Activated naive CD8-positive, alpha-beta T cell treated with anti-CD3 and anti-CD28 coated beads for 36 hours (primary cell): ENCODE measurements at regions not wholly inside any gene's neighbourhood (a gene's known extent, or its start where the extent isn't known, plus 50 kb on each side); places are given as distances from the start of the nearest gene placed in this dataset.
"Not testable (repeated sequence)": the region's sequence is repeated elsewhere in the genome, so short reads cannot be mapped to it uniquely, and the experiment has no call there.

Source experiments
- DNase-seq: peaks from one replicate; pipeline ENCODE4 v3.0.0; 2021
- H3K27ac Mint-ChIP-seq: one replicate; pipeline ENCODE4 v1.8.0; 2022; ENCODE audit warnings: mild to moderate bottlenecking, moderate library complexity, mixed read lengths
- H3K27me3 Mint-ChIP-seq: one replicate; pipeline ENCODE4 v1.8.0; 2022; ENCODE audit warnings: mild to moderate bottlenecking, mixed read lengths
- H3K36me3 Mint-ChIP-seq: one replicate; pipeline ENCODE4 v1.8.0; 2021; ENCODE audit warnings: mild to moderate bottlenecking, mixed read lengths
- H3K4me1 Mint-ChIP-seq: one replicate; pipeline ENCODE4 v1.8.0; 2021; ENCODE audit warnings: mixed read lengths
- H3K4me3 Mint-ChIP-seq: one replicate; pipeline ENCODE4 v1.8.0; 2022; ENCODE audit warnings: mild to moderate bottlenecking, moderate library complexity, mixed read lengths
- H3K9me3 Mint-ChIP-seq: one replicate; pipeline ENCODE4 v1.8.0; 2022; ENCODE audit warnings: mixed read lengths

DNA sequence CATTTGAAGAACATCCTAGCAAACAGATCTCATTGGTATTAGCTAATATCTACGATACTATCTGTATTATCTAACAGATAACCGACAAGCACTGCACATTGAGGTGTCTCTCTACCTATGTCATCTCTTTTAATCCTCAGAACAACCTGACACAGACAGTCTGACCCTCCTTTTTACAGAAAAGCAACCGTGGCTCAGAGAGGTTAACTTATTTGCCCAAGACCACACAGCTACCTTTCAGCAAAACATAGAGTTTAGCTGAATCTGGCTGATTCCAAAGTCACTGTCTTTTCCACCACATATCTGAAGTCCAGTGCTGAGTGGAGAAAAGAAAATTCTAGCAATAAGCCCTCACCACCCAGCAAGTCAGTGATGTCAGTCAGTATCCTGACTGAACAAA lies 358.7 kb upstream of the JARID2 start:
- no peak overlapping the region for H3K4me3 Mint-ChIP-seq
- DNase-seq: no peak
- no peaks in the 10 kb centered on the region for H3K27me3 Mint-ChIP-seq
- no peaks in the 10 kb centered on the region for H3K36me3 Mint-ChIP-seq
- H3K9me3 Mint-ChIP-seq: no peaks in the 10 kb centered on the region
- H3K27ac Mint-ChIP-seq: no peak overlapping the region
- H3K4me1 Mint-ChIP-seq: peaks cover 3% of the 10 kb centered on the region

DNA sequence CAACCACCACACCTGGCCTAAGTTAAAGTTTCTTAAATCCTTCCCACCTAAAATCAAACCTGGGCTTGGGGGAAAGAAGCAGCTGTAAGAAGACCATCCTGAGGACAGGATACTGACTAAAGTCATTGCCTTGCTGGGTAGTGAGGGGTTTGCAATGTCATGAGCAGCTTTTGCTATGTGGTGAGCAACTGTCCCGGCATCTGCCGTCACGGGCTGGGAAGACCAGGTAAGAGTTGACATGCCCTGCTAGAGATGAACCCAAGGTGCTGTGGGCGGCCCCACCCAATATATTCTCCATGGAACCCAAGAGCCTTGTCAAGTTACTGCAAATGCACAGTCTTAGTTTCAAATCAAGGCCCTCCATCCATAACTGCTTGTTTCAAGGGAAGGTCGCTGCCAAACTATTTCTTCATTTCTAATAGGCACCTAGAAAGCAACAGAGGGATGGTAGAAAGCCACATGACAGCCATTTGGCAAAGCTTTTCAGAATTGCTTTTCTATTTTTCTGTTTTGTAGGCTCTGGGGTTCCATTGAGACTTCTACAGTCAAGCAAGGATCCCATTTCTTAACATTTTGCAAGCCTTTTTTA lies 357.8 kb upstream of the JARID2 start:
- Mint-ChIP-seq H3K4me3 (no peak overlapping the region), H3K4me1 (no peaks in the 10 kb centered on the region), H3K27ac (no peak overlapping the region), H3K36me3 (no peaks in the 10 kb centered on the region), H3K9me3 (no peaks in the 10 kb centered on the region), H3K27me3 (no peaks in the 10 kb centered on the region)
- no peak for DNase-seq

DNA sequence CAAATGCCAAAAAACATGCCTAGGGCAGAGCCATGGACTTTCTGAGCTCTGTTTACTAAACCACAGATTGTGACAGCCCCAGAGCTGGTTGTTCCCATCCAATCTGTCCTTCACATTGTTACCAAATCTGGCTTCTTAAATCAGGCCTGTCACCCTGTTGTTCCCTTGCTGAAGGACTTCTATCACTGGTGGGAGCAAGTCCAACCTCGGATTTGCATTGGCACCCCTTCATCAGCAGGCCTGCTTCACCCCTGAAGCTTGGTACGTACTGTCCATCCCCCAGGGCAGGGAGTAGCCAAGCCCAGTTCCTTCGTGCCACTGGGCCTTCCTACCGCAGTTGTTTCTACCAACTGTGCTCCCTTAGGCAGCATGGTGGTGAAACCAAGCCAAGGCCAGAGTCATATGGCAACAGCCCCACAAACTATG lies 357.3 kb upstream of the JARID2 start:
- H3K9me3 Mint-ChIP-seq: peaks cover under 1% of the 10 kb centered on the region
- H3K4me1 Mint-ChIP-seq: no peaks in the 10 kb centered on the region
- H3K27me3 Mint-ChIP-seq: no peaks in the 10 kb centered on the region
- H3K27ac Mint-ChIP-seq: no peak overlapping the region
- no peaks in the 10 kb centered on the region for H3K36me3 Mint-ChIP-seq
- DNase-seq: no peak
- no peak overlapping the region for H3K4me3 Mint-ChIP-seq

DNA sequence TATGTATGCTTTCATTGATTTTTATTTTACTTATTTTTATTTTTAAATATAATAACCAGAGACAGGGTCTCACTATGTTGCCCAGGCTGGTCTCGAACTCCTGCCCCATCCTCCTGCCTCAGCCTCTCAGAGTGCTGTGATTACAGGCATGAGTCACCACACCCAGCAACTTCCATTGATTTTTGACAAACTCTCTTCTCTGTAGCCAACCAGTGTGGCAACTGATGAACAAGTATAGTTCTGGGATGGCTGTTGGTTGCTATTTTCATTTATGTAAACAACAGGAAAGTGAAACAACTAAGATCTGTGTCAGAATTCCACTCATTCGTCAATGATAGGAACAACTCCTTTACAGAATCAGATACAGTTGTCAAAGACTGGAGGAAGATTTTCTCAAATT lies 356.7 kb upstream of the JARID2 start:
- H3K4me3 Mint-ChIP-seq: no peak overlapping the region
- peaks cover 2% of the 10 kb centered on the region for H3K9me3 Mint-ChIP-seq
- H3K27me3 Mint-ChIP-seq: no peaks in the 10 kb centered on the region
- H3K36me3 Mint-ChIP-seq: no peaks in the 10 kb centered on the region
- H3K27ac Mint-ChIP-seq: no peak overlapping the region
- H3K4me1 Mint-ChIP-seq: no peaks in the 10 kb centered on the region
- no peak for DNase-seq

DNA sequence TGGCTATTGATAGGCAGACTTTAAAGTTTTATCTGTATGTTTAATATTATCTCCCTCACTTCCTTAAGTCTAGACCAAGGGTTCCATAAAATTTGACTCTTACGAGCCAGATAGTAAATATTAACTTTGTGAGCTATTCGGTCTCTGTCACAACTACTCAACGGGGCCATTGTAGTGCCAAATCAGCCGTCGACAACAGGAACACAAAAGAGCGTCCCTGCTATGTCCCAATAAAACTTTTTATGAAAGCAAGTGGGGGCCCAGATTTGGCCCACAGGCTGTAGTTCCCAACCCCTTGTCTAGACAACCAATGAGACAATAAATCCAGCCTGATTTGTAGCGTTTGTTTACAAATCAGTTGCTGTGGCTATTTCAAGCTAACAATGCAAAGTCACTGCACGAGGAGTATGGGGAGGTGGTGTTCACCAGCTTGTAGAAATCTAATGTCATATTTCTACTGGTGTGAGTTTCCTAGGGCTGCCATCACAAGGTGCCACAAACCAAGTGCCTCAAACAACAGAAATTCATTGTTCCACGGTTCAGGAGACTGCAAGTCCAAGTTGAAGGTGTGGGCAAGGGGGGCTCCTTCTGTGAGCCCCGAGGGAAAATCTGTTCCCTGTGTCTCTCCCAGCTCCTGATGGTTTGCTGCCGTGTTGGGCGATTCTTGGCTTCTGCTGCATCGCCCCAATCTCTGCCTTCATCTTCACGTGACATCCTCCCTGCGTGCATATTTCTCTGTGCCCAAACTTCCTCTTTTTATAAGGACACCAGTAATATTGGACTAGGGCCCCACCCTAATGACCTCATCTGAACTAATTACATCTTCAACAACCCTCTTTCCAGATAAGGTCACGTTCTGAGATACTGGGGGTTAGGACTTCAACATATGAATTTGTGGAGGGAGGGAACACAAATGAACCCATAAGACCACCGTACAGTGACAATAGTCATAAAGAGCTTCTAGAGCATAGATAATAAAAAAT lies 356.0 kb upstream of the JARID2 start:
- Mint-ChIP-seq H3K36me3 (no peaks in the 10 kb centered on the region), H3K4me3 (no peak overlapping the region), H3K27me3 (no peaks in the 10 kb centered on the region), H3K4me1 (no peaks in the 10 kb centered on the region), H3K9me3 (peaks cover 2% of the 10 kb centered on the region), H3K27ac (no peak overlapping the region)
- no peak for DNase-seq

GRCh38 chr6:14891820-14892375 lies 354.0 kb upstream of the JARID2 start:
- not testable (repeated sequence) for H3K27ac Mint-ChIP-seq, DNase-seq, H3K9me3 Mint-ChIP-seq, H3K4me1 Mint-ChIP-seq, H3K4me3 Mint-ChIP-seq, H3K36me3 Mint-ChIP-seq, H3K27me3 Mint-ChIP-seq

DNA sequence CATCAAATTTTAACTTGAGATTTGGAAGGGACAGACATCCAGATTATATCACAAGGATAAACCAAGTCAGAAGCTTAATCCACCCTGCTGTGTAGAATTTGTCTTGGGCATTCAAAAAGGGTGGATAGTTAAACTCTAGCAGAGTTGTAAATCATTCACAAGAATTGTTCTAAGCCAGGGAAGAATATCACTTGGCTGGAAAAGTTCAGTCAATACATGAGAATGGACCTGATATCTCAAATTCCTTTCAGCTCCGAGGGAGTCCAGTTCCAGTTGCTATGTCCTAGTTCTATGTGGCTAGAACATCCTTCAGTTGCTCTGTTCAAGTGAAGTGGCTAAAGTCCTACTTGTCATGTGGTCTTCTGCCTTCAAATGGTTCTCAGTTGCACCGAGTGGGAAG lies 351.8 kb upstream of the JARID2 start:
- peaks cover 1% of the 10 kb centered on the region for H3K36me3 Mint-ChIP-seq
- peaks cover 5% of the 10 kb centered on the region for H3K4me1 Mint-ChIP-seq
- no peak overlapping the region for H3K4me3 Mint-ChIP-seq
- peaks cover 2% of the 10 kb centered on the region for H3K9me3 Mint-ChIP-seq
- H3K27me3 Mint-ChIP-seq: no peaks in the 10 kb centered on the region
- no peak overlapping the region for H3K27ac Mint-ChIP-seq
- no peak for DNase-seq

DNA sequence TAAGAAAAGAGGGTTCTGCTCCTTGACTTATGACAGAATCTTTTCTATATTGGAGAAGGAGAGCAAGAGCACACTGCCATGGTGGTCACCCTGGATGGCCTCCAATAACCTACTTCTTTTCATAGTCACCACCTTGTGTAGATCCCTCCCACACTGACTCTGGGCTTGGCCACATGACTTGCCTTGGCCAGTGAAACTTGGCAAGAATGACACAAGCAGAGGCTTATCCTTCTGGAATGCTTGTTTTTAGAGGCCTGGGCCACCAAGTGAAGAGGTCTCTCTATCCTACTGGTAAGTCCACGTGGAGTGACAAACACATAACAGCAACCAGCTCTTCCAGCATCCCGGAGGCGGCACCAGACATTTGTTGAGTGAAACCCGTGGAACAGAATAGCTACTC lies 349.4 kb upstream of the JARID2 start:
- peaks cover 5% of the 10 kb centered on the region for H3K4me1 Mint-ChIP-seq
- peaks cover 2% of the 10 kb centered on the region for H3K9me3 Mint-ChIP-seq
- H3K27ac Mint-ChIP-seq: no peak overlapping the region
- peaks cover 1% of the 10 kb centered on the region for H3K36me3 Mint-ChIP-seq
- no peak overlapping the region for H3K4me3 Mint-ChIP-seq
- H3K27me3 Mint-ChIP-seq: no peaks in the 10 kb centered on the region
- no peak for DNase-seq

GRCh38 chr6:14897831-14898230 lies 348.0 kb upstream of the JARID2 start:
- no peak overlapping the region for H3K27ac Mint-ChIP-seq

DNA sequence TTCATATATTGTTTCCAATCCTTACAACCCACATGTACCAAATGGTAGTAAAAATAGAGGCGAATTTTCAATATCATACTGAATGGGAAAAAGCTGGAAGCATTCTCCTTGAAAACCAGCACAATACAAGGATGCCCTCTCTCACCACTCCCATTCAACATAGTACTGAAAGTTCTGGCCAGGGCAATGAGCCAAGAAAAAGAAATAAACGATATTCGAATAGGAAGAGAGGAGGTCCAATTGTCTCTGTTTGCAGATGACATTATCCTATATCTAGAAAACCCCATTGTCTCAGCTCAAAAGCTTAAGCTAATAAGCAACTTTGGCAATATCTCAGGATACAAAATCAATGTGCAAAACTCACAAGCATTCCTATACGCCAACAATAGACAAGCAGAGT lies 346.4 kb upstream of the JARID2 start:
- not testable (repeated sequence) for H3K27me3 Mint-ChIP-seq, H3K4me3 Mint-ChIP-seq, H3K27ac Mint-ChIP-seq, H3K9me3 Mint-ChIP-seq, DNase-seq, H3K36me3 Mint-ChIP-seq
- peaks cover 14% of the 10 kb centered on the region for H3K4me1 Mint-ChIP-seq

More at GRCh38 chr6:14897831-14898230, 348.0 kb upstream of the JARID2 start:
- H3K9me3 Mint-ChIP-seq: peaks cover 2% of the 10 kb centered on the region
- H3K36me3 Mint-ChIP-seq: peaks cover 1% of the 10 kb centered on the region
- DNase-seq: no peak
- no peaks in the 10 kb centered on the region for H3K27me3 Mint-ChIP-seq
- H3K4me1 Mint-ChIP-seq: peaks cover 5% of the 10 kb centered on the region
- no peak overlapping the region for H3K4me3 Mint-ChIP-seq

GRCh38 chr6:14900919-14901318 lies 344.9 kb upstream of the JARID2 start:
- peaks cover 14% of the 10 kb centered on the region for H3K4me1 Mint-ChIP-seq
- H3K27ac Mint-ChIP-seq: no peak overlapping the region
- H3K4me3 Mint-ChIP-seq: no peak overlapping the region
- H3K36me3 Mint-ChIP-seq: no peaks in the 10 kb centered on the region
- peaks cover 1% of the 10 kb centered on the region for H3K9me3 Mint-ChIP-seq
- H3K27me3 Mint-ChIP-seq: no peaks in the 10 kb centered on the region
- DNase-seq: no peak

GRCh38 chr6:14903176-14904038 lies 342.5 kb upstream of the JARID2 start:
- H3K27me3 Mint-ChIP-seq: no peaks in the 10 kb centered on the region
- H3K36me3 Mint-ChIP-seq: no peaks in the 10 kb centered on the region
- H3K9me3 Mint-ChIP-seq: peaks cover 1% of the 10 kb centered on the region
- peaks cover 9% of the 10 kb centered on the region for H3K4me1 Mint-ChIP-seq
- DNase-seq: no peak
- no peak overlapping the region for H3K27ac Mint-ChIP-seq
- H3K4me3 Mint-ChIP-seq: no peak overlapping the region

DNA sequence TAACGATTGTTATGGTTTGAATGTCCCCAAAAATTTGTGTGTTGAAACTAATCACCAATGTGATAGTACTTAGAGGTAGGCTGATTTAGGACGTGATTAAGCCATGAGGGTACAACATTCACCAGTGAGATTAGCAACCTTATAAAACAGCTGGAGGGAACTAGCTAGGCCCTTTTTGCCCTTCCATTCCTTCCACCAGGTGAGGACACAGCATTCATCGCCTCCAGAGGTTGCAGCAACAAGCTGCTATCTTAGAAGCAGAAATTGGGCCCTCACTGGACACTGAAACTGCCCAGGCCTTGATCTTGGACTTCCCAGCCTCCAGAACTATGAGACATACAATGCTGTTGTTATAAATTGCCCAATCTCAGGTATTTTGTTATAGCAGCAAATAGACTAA lies 340.7 kb upstream of the JARID2 start:
- Mint-ChIP-seq H3K36me3 (no peaks in the 10 kb centered on the region), H3K27me3 (no peaks in the 10 kb centered on the region), H3K9me3 (peaks cover 1% of the 10 kb centered on the region), H3K4me3 (no peak overlapping the region), H3K4me1 (peaks cover 11% of the 10 kb centered on the region), H3K27ac (no peak overlapping the region)
- DNase-seq: no peak

DNA sequence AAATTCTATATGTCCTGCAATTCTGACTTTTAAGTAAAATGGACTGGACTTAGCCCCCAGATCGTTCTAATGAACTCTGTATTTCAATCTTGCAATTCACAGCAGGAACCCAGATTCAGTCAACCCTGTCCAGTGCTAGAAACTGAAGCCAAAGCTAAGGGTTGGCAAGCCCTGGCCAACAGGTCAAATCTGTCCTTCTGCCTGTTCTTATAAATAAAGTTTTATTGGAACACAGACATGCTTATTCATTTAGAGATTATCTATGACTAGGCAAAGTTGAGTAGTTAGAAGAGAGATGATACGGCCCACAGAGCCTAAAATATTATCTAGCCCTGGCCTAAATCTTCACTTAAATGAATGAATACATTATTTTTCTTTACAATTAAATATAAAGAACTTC lies 339.2 kb upstream of the JARID2 start:
- Mint-ChIP-seq H3K27me3 (no peaks in the 10 kb centered on the region), H3K9me3 (peaks cover 9% of the 10 kb centered on the region)

More for the DNA sequence above, 339.2 kb upstream of the JARID2 start:
- Mint-ChIP-seq H3K36me3 (peaks cover 8% of the 10 kb centered on the region), H3K27ac (no peak overlapping the region), H3K4me1 (peaks cover 25% of the 10 kb centered on the region), H3K4me3 (no peak overlapping the region)
- no peak for DNase-seq
